A673 (cell line): ENCODE measurements at regions not wholly inside any gene's neighbourhood (a gene's known extent, or its start where the extent isn't known, plus 50 kb on each side); places are given as distances from the start of the nearest gene placed in this dataset.
"Not testable (repeated sequence)": the region's sequence is repeated elsewhere in the genome, so short reads cannot be mapped to it uniquely, and the experiment has no call there.

ENCODE experiments used
- BruUV-seq: library from RNA; stranded (reverse); fragments of 400-500 nt; replicated peaks from 2 replicates; lab custom pipeline; 2021; lab: Mats Ljungman, UMichigan
- CTCF ChIA-PET: fragments of 300-600 bp; sonication (Branson Sonifier 250); formaldehyde crosslinking; loops from one replicate; lab custom pipeline; 2022; ENCODE audit warnings: antibody characterized with exemption; lab: Charles Lee
- POLR2A ChIA-PET: fragments of 300-600 bp; sonication (Branson Sonifier 250); formaldehyde crosslinking; loops from one replicate; lab custom pipeline; 2022; ENCODE audit warnings: antibody characterized with exemption; ENCODE audit not compliant: low non-redundant PET; lab: Charles Lee
- DNase-seq: peaks from one replicate; pipeline ENCODE4 v3.0.0-alpha.2; 2015; ENCODE audit warnings: low spot score
- H3K27ac ChIP-seq: fragments of 200-600 bp; sonication (generic); 2 replicates; pipeline ENCODE4 v1.5.1; 2016; ENCODE audit warnings: mixed run types, low read depth, mild to moderate bottlenecking, mixed read lengths, antibody characterized with exemption, low read length; ENCODE audit not compliant: poor library complexity, severe bottlenecking
- H3K27me3 ChIP-seq: fragments of 200-600 bp; sonication (generic); replicated peaks from 2 replicates; pipeline ENCODE4 v1.6.1; 2017; ENCODE audit warnings: mixed run types, low read depth, mild to moderate bottlenecking, mixed read lengths, antibody characterized with exemption, low read length; ENCODE audit not compliant: insufficient read depth, poor library complexity
- H3K36me3 ChIP-seq: fragments of 200-600 bp; sonication (generic); 2 replicates; pipeline ENCODE4 v1.6.1; 2016; ENCODE audit warnings: mixed run types, mild to moderate bottlenecking, mixed read lengths, antibody characterized with exemption, low read length; ENCODE audit not compliant: insufficient read depth, poor library complexity, severe bottlenecking
- H3K4me1 ChIP-seq: fragments of 200-600 bp; sonication (generic); 2 replicates; pipeline ENCODE4 v1.6.1; 2017; ENCODE audit warnings: mixed run types, mild to moderate bottlenecking, mixed read lengths, antibody characterized with exemption, low read length; ENCODE audit not compliant: insufficient read depth, poor library complexity, severe bottlenecking
- H3K4me3 ChIP-seq: fragments of 200-600 bp; sonication (generic); 2 replicates; pipeline ENCODE4 v1.5.1; 2016; ENCODE audit warnings: low read depth, mixed run types, mild to moderate bottlenecking, mixed read lengths, low read length; ENCODE audit not compliant: poor library complexity, severe bottlenecking
- H3K9me3 ChIP-seq: fragments of 200-600 bp; sonication (generic); 2 replicates; pipeline ENCODE4 v1.6.1; 2016; ENCODE audit warnings: mixed run types, low read depth, mild to moderate bottlenecking, mixed read lengths, antibody characterized with exemption, low read length; ENCODE audit not compliant: poor library complexity, severe bottlenecking
- CTCF ChIP-seq: fragments of 300-800, 200-600 bp; sonication (generic); conservative IDR thresholded peaks from 2 replicates; pipeline ENCODE4 v1.5.1; 2017; ENCODE audit warnings: low read depth, mild to moderate bottlenecking, antibody characterized with exemption, low read length, moderate library complexity, mixed read lengths
- EZH2 ChIP-seq: fragments of 200-600 bp; sonication (generic); IDR thresholded peaks from 2 replicates; pipeline ENCODE4 v1.6.1; 2017; ENCODE audit warnings: borderline replicate concordance, low read depth, mild to moderate bottlenecking, mixed read lengths, antibody characterized with exemption, low read length; ENCODE audit not compliant: poor library complexity, severe bottlenecking
- intact Hi-C: fragments of 100-400 bp; cut with micrococcal nuclease; formaldehyde crosslinking; loops from one replicate; pipeline ENCODE4 v1.10.0; 2022; ENCODE audit not compliant: unreplicated experiment

GRCh38 chr13:97768134-97768533, 185.3 kb upstream of the IPO5 start:
- CTCF ChIA-PET, result no interaction called here
- no peak overlapping the region for H3K4me3 ChIP-seq
- intact Hi-C loops, result no loop called here
- H3K27ac ChIP-seq, result no peak overlapping the region
- DNase-seq, result no peak
- POLR2A ChIA-PET, result no interaction called here
- no TSS peak for BruUV-seq
- H3K36me3 ChIP-seq, result no peaks in the 10 kb centered on the region
- H3K9me3 ChIP-seq, result no peaks in the 10 kb centered on the region
- no peak for TF ChIP-seq CTCF
- TF ChIP-seq EZH2, result no peak
- no peaks in the 10 kb centered on the region for H3K27me3 ChIP-seq
- H3K4me1 ChIP-seq, result no peaks in the 10 kb centered on the region

GRCh38 chr13:97770231-97770630, 183.2 kb upstream of the IPO5 start:
- POLR2A ChIA-PET, H3K36me3 ChIP-seq, BruUV-seq, H3K4me1 ChIP-seq, DNase-seq, CTCF ChIA-PET, intact Hi-C loops, H3K4me3 ChIP-seq, H3K9me3 ChIP-seq, H3K27ac ChIP-seq, H3K27me3 ChIP-seq: not testable (repeated sequence)

GRCh38 chr13:97772466-97772865, 181.0 kb upstream of the IPO5 start:
- H3K9me3 ChIP-seq, H3K36me3 ChIP-seq, H3K27me3 ChIP-seq, DNase-seq, H3K4me1 ChIP-seq, H3K27ac ChIP-seq, BruUV-seq, intact Hi-C loops, CTCF ChIA-PET, POLR2A ChIA-PET, H3K4me3 ChIP-seq: not testable (repeated sequence)

- H3K9me3 ChIP-seq, BruUV-seq, H3K4me1 ChIP-seq, DNase-seq, H3K4me3 ChIP-seq, POLR2A ChIA-PET, H3K27me3 ChIP-seq, intact Hi-C loops, H3K27ac ChIP-seq, H3K36me3 ChIP-seq, CTCF ChIA-PET: not testable (repeated sequence)
Observed at GRCh38 chr13:97774391-97775100, 178.9 kb upstream of the IPO5 start.
